Lower leg skin (tissue), 3 donors: ENCODE measurements at regions not wholly inside any gene's neighbourhood (a gene's known extent, or its start where the extent isn't known, plus 50 kb on each side); places are given as distances from the start of the nearest gene placed in this dataset.

ENCODE experiments used
- CTCF ChIP-seq, 3 donors: fragments of 450-650 bp; IDR thresholded peaks; one replicate each; pipeline ENCODE4 v1.5.1; 2016; ENCODE audit warnings: antibody characterized with exemption in 3 of 3, mild to moderate bottlenecking in 3 of 3, moderate library complexity in 2 of 3
- POLR2A ChIP-seq, 2 donors: fragments of 450-650 bp; IDR thresholded peaks; one replicate each; pipeline ENCODE4 v1.6.1; 2016 to 2017; ENCODE audit warnings: antibody characterized with exemption in 2 of 2, mild to moderate bottlenecking in 1 of 2, moderate library complexity in 1 of 2

- TF ChIP-seq CTCF (IDR thresholded peaks at IDR 0.05) (no peak), POLR2A (IDR thresholded peaks at IDR 0.05) (no peak)
Observed at GRCh38 chr5:84796399-84796798, 411.7 kb upstream of the EDIL3 start.
